Lower leg skin (tissue), 4 donors: ENCODE measurements at regions not wholly inside any gene's neighbourhood (a gene's known extent, or its start where the extent isn't known, plus 50 kb on each side); places are given as distances from the start of the nearest gene placed in this dataset.

Experiments
- DNase-seq, 2 donors: peaks; one replicate each; pipeline ENCODE4 v3.0.0-alpha.2; 2019; ENCODE audit warnings: low spot score in 2 of 2
- H3K4me3 ChIP-seq: fragments of 200-600 bp; sonication (generic); 2 replicates; pipeline ENCODE4 v1.5.1; 2017; ENCODE audit warnings: mild to moderate bottlenecking, low read depth; ENCODE audit not compliant: poor library complexity, severe bottlenecking
- CTCF ChIP-seq, 3 donors: fragments of 450-650 bp; IDR thresholded peaks; one replicate each; pipeline ENCODE4 v1.5.1; 2016; ENCODE audit warnings: antibody characterized with exemption in 3 of 3, mild to moderate bottlenecking in 3 of 3, moderate library complexity in 2 of 3
- POLR2A ChIP-seq, 2 donors: fragments of 450-650 bp; IDR thresholded peaks; one replicate each; pipeline ENCODE4 v1.6.1; 2016 to 2017; ENCODE audit warnings: antibody characterized with exemption in 2 of 2, mild to moderate bottlenecking in 1 of 2, moderate library complexity in 1 of 2
- WGBS, 2 donors: methylation state at CpG; one replicate each; pipeline ENCODE4 v1.1.5; 2018; 5-methylcytosine and 5-hydroxymethylcytosine counted together
- intact Hi-C: fragments of 100-400 bp; cut with DNase I; formaldehyde crosslinking; loops from one replicate; pipeline ENCODE4 v1.15.0; 2023; ENCODE audit warnings: low total_unique reads

- 61 to 79% methylated on average over 3 of the region's 3 CpGs for WGBS, 2 donors
- intact Hi-C loops: no loop called here
- TF ChIP-seq CTCF (IDR thresholded peaks at IDR 0.05) (no peak), POLR2A (IDR thresholded peaks at IDR 0.05) (no peak)
- DNase-seq: no peak
- H3K4me3 ChIP-seq: no peak overlapping the region
Measured at GRCh38 chr5:144088206-144089064, 82.0 kb downstream of the YIPF5 start.

DNA sequence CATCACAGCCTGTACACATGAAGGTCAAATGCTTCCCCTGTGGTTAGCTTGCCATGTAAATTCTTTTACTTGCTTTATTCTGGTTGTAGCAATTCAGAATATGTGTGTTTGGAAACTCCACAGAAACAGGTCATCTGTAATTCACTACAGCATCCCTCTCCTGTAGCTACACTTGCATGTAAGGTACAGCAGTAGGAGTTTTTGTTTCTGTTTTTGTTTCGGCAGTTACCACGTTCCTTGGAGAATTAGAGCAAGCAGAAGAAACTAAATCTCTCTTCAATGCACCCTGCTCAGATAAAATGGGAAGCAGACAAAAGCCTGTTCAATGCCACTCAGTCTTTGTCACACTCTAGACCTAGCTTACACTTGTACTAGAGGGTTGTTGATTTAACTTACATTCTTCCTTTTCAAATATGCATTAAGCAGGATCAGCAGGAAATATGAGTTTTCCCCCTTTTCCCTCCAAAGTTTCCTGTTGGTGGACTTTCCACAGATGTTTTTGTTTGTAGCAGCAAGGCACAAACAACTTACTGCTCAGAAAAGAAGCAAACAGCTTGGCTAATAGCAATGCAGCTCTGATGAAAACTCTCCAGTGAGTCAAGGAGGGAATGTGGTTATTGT is 80.9 kb downstream of the YIPF5 start:
- 34 to 43% methylated on average over 2 of the region's 2 CpGs for WGBS, 2 donors
- no peak for DNase-seq
- intact Hi-C loops: no loop called here
- H3K4me3 ChIP-seq: no peak overlapping the region
- TF ChIP-seq POLR2A (IDR thresholded peaks at IDR 0.05) (no peak), CTCF (IDR thresholded peaks at IDR 0.05) (no peak)

DNA sequence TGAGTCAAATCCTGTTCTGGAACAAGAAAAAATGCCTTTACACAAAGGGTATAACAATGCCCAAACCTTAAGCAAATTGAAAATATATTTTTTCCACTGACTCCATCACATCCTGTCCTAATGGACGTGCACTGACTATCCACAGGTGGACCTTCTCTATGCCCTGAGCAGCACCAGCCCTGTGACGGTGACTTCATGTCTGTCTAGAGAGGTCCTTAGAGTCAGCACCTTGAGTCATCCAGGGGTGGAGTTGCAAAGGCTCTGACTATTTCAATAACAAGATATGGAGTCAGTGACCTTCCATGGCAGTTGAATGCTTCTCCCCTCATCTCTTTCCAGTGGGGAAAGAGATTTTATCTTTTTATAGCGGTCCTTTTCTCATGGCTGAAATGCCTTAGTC is 78.0 kb downstream of the YIPF5 start:
- TF ChIP-seq POLR2A (IDR thresholded peaks at IDR 0.05) (no peak), CTCF (IDR thresholded peaks at IDR 0.05) (no peak)
- intact Hi-C loops: no loop called here
- H3K4me3 ChIP-seq: no peak overlapping the region
- WGBS, 2 donors: 92 to 96% methylated on average over 3 of the region's 3 CpGs
- DNase-seq: no peak

DNA sequence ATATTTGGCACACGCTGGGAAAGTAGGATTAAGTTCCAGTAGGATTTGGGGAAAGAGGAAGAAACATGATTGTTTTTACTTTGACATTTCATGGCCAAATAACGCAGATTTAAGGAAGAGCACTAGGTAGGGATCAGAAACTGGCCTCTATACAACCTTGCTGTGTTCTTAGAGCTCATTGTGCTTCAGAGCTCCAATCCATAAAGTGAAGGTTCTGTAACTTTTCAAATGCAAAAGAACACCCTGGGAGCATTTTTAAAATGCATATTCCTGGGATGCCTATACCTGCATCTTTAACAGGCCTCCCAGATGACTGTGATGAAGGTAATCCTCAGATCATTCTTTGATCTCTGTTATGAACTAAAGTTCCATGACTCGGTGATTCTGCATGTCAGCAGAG is 77.1 kb downstream of the YIPF5 start:
- TF ChIP-seq POLR2A (IDR thresholded peaks at IDR 0.05): no peak
- TF ChIP-seq CTCF (IDR thresholded peaks at IDR 0.05): no peak
- no peak overlapping the region for H3K4me3 ChIP-seq
- no peak for DNase-seq
- 84 to 94% methylated on average over 3 of the region's 3 CpGs for WGBS, 2 donors
- intact Hi-C loops: no loop called here

DNA sequence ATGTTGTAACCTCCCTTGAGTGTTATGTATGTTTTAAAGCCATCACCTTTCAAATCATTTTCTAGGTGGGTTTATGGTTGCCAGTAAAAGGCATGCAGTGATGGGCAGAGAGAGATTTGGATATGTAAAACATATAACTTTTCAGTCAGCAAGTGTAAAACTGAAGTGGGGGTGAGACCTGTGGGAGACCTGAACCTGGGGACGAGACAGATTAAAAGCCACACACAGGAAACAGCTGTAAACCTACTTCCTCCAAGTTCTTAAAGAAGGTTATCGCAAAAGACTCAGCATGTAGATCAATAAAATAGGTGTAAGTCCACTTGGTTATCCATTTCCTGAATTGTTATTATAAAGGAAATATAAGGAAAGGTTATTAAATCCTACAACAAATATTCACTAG is 76.6 kb downstream of the YIPF5 start:
- no peak for DNase-seq
- no peak for TF ChIP-seq CTCF (IDR thresholded peaks at IDR 0.05)
- no peak for TF ChIP-seq POLR2A (IDR thresholded peaks at IDR 0.05)
- intact Hi-C loops: no loop called here
- WGBS, 2 donors: 76 to 78% methylated on average over 2 of the region's 2 CpGs
- no peak overlapping the region for H3K4me3 ChIP-seq
